ENCODE measurements at regions not wholly inside any gene's neighbourhood (a gene's known extent, or its start where the extent isn't known, plus 50 kb on each side); places are given as distances from the start of the nearest gene placed in this dataset.
"Not testable (repeated sequence)": the region's sequence is repeated elsewhere in the genome, so short reads cannot be mapped to it uniquely, and the experiment has no call there.

- Histone ChIP-seq H3K36me3 (ENCODE audit: control insufficient read depth, insufficient read depth, low read length) (no peaks in the 10 kb centered on the region), H3K27me3 (ENCODE audit: control insufficient read depth, insufficient read depth, low read length) (no peaks in the 10 kb centered on the region), H3K4me3 (ENCODE audit: low read depth, low read length) (no peak overlapping the region)
- TF ChIP-seq, protein P1, sequence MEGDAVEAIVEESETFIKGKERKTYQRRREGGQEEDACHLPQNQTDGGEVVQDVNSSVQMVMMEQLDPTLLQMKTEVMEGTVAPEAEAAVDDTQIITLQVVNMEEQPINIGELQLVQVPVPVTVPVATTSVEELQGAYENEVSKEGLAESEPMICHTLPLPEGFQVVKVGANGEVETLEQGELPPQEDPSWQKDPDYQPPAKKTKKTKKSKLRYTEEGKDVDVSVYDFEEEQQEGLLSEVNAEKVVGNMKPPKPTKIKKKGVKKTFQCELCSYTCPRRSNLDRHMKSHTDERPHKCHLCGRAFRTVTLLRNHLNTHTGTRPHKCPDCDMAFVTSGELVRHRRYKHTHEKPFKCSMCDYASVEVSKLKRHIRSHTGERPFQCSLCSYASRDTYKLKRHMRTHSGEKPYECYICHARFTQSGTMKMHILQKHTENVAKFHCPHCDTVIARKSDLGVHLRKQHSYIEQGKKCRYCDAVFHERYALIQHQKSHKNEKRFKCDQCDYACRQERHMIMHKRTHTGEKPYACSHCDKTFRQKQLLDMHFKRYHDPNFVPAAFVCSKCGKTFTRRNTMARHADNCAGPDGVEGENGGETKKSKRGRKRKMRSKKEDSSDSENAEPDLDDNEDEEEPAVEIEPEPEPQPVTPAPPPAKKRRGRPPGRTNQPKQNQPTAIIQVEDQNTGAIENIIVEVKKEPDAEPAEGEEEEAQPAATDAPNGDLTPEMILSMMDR (IDR thresholded peaks at IDR 0.05; ENCODE audit: insufficient read depth, low read length, severe bottlenecking) = no peak
- DNase-seq (ENCODE audit: low read depth) = no peak
- FAIRE-seq = peak; percentile 50
These were observed 356.3 kb upstream of the C1orf174 start for GRCh38 chr1:4256351-4256750.

DNA sequence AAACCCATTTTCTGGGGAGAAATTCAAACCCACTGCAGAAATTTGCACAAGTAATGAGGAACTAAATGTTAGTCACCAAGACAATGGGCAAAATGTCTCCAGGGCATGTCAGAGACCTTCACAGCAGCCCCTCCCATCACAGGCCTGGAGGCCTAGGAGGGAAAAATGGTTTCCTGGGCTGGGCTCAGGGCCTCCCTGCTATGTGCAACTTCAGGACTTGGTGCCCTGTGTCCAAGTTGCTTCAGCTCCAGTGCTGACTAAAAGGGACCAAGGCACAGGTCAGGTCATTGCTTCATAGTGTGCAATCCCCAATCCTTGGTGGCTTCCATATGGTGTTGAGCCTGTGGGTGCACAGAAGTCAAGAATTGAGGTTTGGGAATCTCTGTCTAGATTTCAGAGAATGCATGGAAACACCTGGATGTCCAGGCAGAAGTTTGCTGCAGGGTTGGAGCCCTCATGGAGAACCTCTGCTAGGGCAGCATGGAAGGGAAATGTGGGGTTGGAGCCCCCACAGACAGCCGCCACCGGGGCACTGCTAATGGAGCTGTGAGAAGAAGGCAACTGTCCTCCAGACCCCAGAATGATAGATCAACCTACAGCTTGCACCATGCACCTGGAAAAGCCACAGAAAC, 358.2 kb upstream of the C1orf174 start:
- not testable (repeated sequence) for FAIRE-seq; H3K4me3 ChIP-seq (ENCODE audit: low read depth, low read length); DNase-seq (ENCODE audit: low read depth); H3K36me3 ChIP-seq (ENCODE audit: control insufficient read depth, insufficient read depth, low read length); H3K27me3 ChIP-seq (ENCODE audit: control insufficient read depth, insufficient read depth, low read length)

GRCh38 chr1:4261327-4261726, 361.3 kb upstream of the C1orf174 start:
- Histone ChIP-seq H3K36me3 (ENCODE audit: control insufficient read depth, insufficient read depth, low read length) (no peaks in the 10 kb centered on the region), H3K4me3 (ENCODE audit: low read depth, low read length) (no peak overlapping the region), H3K27me3 (ENCODE audit: control insufficient read depth, insufficient read depth, low read length) (no peaks in the 10 kb centered on the region)
- DNase-seq (ENCODE audit: low read depth) (no peak), FAIRE-seq (no peak)
- TF ChIP-seq, protein P1 (IDR thresholded peaks at IDR 0.05; ENCODE audit: insufficient read depth, low read length, severe bottlenecking) = no peak

DNA sequence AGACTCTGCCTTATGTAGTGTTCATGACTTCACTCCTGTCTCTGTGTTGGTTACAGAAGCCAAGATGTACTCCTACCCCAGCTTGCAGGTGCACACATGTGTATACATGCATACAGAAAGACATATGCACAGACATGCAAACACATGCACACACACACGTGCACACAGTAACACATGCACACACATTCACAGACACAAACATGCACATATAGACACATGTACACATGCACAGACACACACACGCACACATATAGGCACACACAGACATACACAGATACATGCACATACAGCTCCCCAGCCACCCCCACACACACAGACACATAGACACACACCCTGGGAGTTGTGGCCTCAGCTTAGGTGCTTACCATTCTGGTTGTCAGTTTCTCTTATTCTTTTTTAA, 362.6 kb upstream of the C1orf174 start:
- FAIRE-seq (peak; percentile 75), DNase-seq (ENCODE audit: low read depth) (no peak)
- Histone ChIP-seq H3K36me3 (ENCODE audit: control insufficient read depth, insufficient read depth, low read length) (no peaks in the 10 kb centered on the region), H3K4me3 (ENCODE audit: low read depth, low read length) (no peak overlapping the region), H3K27me3 (ENCODE audit: control insufficient read depth, insufficient read depth, low read length) (no peaks in the 10 kb centered on the region)
- TF ChIP-seq, protein P1 (IDR thresholded peaks at IDR 0.05; ENCODE audit: insufficient read depth, low read length, severe bottlenecking) = no peak

GRCh38 chr1:4263699-4264098, 363.6 kb upstream of the C1orf174 start:
- no peak overlapping the region for H3K4me3 ChIP-seq (ENCODE audit: low read depth, low read length)
- H3K27me3 ChIP-seq (ENCODE audit: control insufficient read depth, insufficient read depth, low read length) = no peaks in the 10 kb centered on the region
- FAIRE-seq (no peak), DNase-seq (ENCODE audit: low read depth) (no peak)
- H3K36me3 ChIP-seq (ENCODE audit: control insufficient read depth, insufficient read depth, low read length) = no peaks in the 10 kb centered on the region
- TF ChIP-seq, protein P1 (IDR thresholded peaks at IDR 0.05; ENCODE audit: insufficient read depth, low read length, severe bottlenecking) = no peak

DNA sequence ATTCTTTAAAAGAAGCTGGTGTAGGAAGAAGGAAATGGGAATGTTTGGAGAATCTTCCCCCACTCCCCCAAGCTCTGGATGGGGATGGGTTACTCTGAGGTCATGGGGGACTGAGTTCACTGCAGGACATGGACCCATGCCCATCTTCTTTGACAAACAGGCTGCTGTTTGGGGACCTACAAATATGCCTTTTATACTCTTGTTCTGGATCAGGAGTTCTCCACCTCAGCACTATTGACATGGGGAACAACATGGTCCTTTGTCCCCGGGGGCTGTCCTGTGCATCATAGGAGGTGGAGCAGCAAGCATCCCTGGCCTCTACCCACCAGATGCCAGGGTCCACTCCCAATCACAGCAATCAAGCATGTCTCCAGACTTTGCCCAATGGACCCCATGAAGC, 365.8 kb upstream of the C1orf174 start:
- TF ChIP-seq, protein P1 (IDR thresholded peaks at IDR 0.05; ENCODE audit: insufficient read depth, low read length, severe bottlenecking) = no peak
- no peak for FAIRE-seq
- Histone ChIP-seq H3K36me3 (ENCODE audit: control insufficient read depth, insufficient read depth, low read length) (no peaks in the 10 kb centered on the region), H3K4me3 (ENCODE audit: low read depth, low read length) (no peak overlapping the region), H3K27me3 (ENCODE audit: control insufficient read depth, insufficient read depth, low read length) (no peaks in the 10 kb centered on the region)
- no peak for DNase-seq (ENCODE audit: low read depth)
